ENCODE measurements at regions not wholly inside any gene's neighbourhood (a gene's known extent, or its start where the extent isn't known, plus 50 kb on each side); places are given as distances from the start of the nearest gene placed in this dataset.

DNA sequence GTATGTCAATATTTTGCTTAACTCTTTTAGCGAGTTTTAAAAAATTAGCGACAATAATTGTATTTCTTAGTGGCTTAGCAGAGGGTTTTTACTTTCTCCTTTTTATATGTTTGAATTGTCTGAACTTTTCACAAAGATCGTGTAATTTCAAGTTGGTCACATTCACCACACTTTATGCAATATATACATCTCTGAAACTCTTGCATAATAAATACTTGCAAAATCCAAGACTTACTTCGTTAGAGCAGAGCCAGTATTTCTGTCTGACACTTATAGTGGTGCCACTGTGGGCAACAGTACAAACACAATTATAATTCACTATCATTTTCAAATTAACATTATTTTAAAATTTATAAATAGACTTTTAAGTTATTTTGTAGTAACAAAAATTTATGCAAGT lies 62.0 kb downstream of the SUCNR1 start:
- DNase-seq (ENCODE audit: low spot score) = no peak

DNA sequence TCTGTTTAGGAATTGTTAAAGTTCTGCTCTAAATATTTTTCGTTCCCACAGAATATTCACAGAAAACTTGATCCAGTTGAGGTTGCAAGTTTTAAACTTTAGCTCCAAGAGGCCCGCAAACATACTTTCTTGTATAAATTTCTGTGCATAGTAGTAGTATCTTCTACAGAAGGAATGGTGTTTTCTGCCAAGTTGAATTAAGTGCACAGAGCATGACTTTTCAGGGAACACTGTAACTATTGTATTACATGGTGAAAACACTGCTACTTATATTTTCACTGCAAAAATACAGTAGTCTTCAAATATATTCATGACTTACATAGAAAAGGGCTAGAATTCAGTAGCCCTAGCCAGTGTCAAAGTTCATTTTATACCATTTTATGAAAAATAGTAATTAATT lies 67.0 kb downstream of the SUCNR1 start:
- DNase-seq (ENCODE audit: low spot score) = no peak

DNA sequence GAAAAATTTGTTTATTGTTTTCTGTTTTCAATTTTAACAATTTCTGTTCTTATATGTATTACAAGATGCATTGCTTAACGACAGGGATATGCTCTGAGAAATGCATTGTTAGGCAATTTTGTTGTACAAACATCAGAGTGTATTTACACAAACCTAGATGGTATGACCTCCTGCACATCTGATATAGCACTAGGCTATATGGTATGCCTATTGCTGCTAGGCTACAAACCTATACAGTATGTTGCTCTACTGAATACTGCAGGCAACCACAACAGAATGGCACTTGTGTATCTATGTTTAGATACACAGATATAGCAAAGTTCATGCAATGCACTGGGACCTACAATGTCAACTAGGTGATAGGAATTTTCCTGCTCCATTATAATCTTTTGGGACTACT lies 70.1 kb downstream of the SUCNR1 start:
- no peak for DNase-seq (ENCODE audit: low spot score)

GRCh38 chr3:151944356-151944755 lies 70.9 kb downstream of the SUCNR1 start:
- no peak for DNase-seq (ENCODE audit: low spot score)

DNA sequence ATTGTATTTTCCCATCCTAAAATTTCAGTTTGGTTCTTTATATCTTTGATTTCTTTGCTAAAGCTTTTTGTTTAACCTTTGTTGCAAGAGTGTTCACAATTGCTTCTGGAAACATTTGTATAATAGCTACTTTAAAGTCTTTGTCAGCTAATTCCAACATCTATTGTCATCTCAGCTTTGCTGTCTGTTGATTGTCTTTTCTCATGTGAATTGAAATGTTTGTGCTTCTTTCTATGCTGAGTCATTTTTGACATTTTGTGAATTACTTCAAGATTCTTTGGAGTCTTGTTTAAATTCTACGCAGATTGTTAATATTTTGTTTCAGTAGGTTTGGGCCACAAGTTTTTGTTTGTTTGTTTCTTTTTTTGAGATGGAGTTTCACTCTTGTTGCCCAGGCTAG lies 73.2 kb downstream of the SUCNR1 start:
- DNase-seq (ENCODE audit: low spot score) = no peak

- no peak for DNase-seq (ENCODE audit: low spot score)
Observed at GRCh38 chr3:151949706-151950105, 76.3 kb downstream of the SUCNR1 start.

- no peak for DNase-seq (ENCODE audit: low spot score)
Observed at GRCh38 chr3:151955356-151955755, 81.9 kb downstream of the SUCNR1 start.

GRCh38 chr3:151960961-151961580 lies 87.6 kb downstream of the SUCNR1 start:
- no peak for DNase-seq (ENCODE audit: low spot score)

GRCh38 chr3:151962352-151962751 lies 88.9 kb downstream of the SUCNR1 start:
- DNase-seq (ENCODE audit: low spot score) = no peak

DNA sequence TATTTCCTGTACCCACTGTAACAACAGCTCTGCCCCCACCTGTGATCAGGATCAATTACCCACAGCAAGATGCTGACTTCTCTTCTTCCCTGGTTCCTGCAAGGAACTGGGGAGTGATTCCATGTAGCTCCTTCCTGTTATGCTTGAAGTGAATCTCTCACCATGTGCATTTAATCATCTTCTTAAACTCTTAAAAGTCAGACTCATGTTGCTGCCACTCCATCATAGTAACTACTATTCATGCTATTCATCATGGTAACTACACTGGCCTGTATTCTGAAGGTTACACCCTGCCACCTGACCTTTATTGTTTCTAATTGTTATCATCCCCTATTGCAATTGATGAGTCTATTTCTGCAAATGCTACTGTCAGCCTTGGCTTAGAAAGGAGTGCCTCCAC lies 89.5 kb downstream of the SUCNR1 start:
- DNase-seq (ENCODE audit: low spot score) = no peak

DNA sequence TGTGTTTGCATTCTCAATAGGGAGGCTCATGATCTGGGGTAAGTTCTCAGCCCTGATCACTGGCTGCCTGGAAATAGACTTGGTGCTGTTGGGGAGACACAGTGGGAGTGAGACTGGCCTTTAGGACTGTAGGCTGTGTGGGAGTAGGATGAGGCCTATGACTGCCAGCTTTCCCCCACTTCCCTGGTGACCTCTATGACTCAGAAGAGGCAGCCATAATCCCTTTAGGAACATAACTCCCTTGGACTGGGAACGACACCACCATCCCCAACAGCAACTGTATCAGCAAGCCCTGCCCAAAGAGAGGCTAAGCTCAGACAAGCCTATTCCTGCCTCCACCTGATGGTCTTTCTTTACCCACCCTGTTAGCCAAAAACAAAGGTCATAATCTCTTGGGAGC lies 91.3 kb downstream of the SUCNR1 start:
- no peak for DNase-seq (ENCODE audit: low spot score)

GRCh38 chr3:151969026-151969642 lies 95.7 kb downstream of the SUCNR1 start:
- no peak for DNase-seq (ENCODE audit: low spot score)

DNA sequence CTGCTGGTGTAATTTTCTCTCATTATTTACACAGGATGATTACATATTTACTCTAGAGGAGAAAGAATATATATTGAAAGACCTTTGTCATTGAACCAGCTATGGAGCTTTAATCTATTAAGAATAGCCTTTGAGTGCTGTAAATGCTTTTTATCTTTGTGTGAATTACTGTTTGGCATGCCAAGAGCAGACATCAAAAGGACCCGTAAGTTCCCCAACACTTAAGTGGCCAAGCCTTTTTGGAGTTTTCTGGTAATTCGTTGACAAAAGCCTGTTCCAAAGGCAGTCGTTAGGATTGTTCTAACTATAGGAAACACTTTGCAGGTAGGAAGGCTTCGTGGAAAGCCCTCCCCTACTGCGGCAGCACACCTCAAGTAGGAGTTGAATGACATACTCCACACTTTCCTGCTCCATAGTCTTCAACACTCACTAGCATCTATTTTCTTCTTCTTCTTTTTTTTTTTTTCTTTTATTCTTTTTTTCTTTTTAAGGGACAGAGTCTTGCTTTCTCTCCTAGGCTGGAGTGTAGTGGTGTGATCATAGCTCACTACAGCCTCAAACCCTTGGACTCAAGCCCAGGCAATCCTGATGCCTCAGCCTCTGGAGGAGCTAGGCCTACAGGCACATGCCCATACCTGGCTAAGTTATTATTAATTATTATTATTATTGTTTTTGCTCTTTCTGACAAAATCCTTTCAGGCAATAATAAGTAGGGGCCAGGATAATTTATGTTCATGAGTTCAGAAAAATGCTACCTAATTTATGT lies 98.6 kb downstream of the SUCNR1 start:
- no peak for DNase-seq (ENCODE audit: low spot score)

GRCh38 chr3:151974067-151974466 lies 100.6 kb downstream of the SUCNR1 start:
- no peak for DNase-seq (ENCODE audit: low spot score)

DNA sequence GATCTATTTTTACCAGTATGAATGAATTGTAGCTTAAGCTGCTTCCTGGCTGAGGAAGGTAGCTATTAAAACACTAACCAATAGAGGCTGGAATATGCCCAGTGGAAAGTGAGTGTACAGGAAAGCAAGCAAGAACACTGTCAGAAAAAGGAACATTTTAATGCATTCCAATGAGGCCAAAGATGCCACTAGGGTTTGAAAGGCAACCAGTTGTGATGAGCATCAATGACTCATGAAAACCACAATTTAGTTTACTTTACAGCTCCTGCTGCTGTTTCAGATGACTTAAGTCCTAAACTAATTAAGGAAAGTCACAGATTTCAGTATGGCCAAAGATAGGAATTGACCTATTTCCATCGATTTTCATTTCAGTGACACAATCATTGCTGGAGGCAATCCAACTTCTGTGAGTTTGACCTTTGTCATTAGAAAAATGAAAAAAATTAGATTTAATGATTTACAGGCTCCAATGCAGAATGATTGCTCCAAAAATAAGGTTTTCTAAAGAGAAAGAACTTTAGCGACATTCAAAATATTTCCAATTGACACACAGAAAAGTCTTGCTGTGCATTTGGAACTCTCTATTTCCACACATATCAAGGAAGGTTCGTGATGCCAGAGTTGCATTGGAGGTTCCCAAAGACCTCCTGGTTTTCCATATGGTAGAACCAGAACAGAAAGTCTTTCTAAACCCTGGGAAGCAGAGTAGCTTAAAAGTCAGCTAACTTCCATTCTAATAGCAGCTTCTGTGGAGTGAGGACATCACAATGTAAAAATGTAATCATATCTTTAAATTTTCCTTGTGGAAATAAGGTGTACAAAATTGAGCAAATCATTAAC lies 103.0 kb downstream of the SUCNR1 start:
- DNase-seq (ENCODE audit: low spot score) = no peak

DNA sequence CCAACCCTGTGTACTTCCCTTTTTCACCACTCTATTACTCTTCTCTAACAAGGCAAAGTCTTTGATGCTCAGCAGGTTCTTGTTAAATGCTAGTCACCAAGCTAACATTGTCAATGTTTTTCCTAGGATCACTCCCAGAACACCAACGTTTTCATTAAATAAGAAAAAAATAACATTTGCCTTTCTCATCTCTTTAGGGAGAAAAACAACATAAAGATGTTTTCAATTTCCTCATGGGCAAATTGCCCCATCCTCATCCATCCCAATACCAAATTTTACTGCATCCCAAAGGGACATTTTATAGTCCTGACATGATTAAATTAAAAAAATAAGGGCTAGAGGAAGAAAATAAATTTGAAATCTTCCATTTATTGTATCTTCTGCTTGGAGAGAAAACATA lies 106.5 kb downstream of the SUCNR1 start:
- no peak for DNase-seq (ENCODE audit: low spot score)

- DNase-seq (ENCODE audit: low spot score) = no peak
Observed at GRCh38 chr3:151983538-151983937, 110.1 kb downstream of the SUCNR1 start.

GRCh38 chr3:151985787-151986430 lies 112.5 kb downstream of the SUCNR1 start:
- no peak for DNase-seq (ENCODE audit: low spot score)

DNA sequence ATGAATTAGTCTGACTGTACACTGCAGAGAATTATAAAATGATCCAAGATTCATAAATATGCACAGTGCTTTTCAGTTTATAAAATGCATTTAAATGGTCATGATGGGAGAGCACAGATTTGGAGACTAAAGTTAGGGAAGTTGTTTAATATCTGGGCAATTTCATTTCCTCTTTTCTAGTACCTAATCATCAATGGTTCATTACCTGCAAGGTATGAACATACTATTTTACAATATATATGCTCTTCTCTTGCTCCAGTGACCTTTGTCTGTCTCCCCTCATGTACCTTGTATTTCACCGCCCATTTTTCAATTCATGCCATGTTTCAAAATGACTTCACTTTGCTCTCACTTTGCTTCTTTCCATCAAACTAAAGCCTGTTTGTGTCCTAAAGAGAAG lies 114.5 kb downstream of the SUCNR1 start:
- no peak for DNase-seq (ENCODE audit: low spot score)

DNA sequence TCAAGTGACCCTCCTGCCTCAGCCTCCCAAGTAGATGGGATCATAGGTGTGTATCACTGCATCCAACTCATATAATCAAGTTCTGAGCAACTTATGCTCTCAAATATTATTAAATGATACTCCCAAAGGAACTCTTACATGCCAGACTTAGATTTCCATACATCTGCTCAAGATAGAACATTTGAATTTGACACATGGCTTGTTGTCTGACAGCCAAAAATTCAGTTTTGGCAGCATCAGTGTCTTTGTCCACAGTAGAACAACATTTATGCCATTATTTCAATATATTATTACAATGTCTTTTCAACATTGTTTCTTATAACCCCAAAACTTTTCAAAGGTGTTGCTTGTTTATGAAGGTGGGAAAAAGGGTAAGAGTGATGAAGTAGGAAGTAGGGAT lies 116.2 kb downstream of the SUCNR1 start:
- no peak for DNase-seq (ENCODE audit: low spot score)

GRCh38 chr3:151990696-151991376 lies 117.4 kb downstream of the SUCNR1 start:
- DNase-seq (ENCODE audit: low spot score) = no peak

Measured in hematopoietic multipotent progenitor cell treated with erythropoietin and hydrocortisone succinate and interleukin-3 and kit ligand, for 15 days (in vitro differentiated cells).